CD1c-positive myeloid dendritic cell (primary cell): ENCODE measurements at regions not wholly inside any gene's neighbourhood (a gene's known extent, or its start where the extent isn't known, plus 50 kb on each side); places are given as distances from the start of the nearest gene placed in this dataset.
"Not testable (repeated sequence)": the region's sequence is repeated elsewhere in the genome, so short reads cannot be mapped to it uniquely, and the experiment has no call there.

Experiments
- DNase-seq: peaks from one replicate; pipeline ENCODE4 v3.0.0-alpha.2; 2016; ENCODE audit errors: extremely low spot score

- DNase-seq, result no peak
These were observed 626.1 kb upstream of the SLITRK6 start for GRCh38 chr13:86425170-86425815.

GRCh38 chr13:86426437-86426836 is 627.2 kb upstream of the SLITRK6 start:
- DNase-seq, result no peak

- no peak for DNase-seq
These were observed 630.5 kb upstream of the SLITRK6 start for GRCh38 chr13:86429756-86430155.

GRCh38 chr13:86438034-86438433 is 638.8 kb upstream of the SLITRK6 start:
- no peak for DNase-seq

- no peak for DNase-seq
These were observed 646.0 kb upstream of the SLITRK6 start for GRCh38 chr13:86445206-86445605.

- DNase-seq, result no peak
These were observed 646.5 kb upstream of the SLITRK6 start for GRCh38 chr13:86445672-86446071.

GRCh38 chr13:86446311-86446710 is 647.1 kb upstream of the SLITRK6 start:
- no peak for DNase-seq

- DNase-seq, result no peak
These were observed 648.3 kb upstream of the SLITRK6 start for GRCh38 chr13:86447479-86447878.

GRCh38 chr13:86462011-86462410 is 662.8 kb upstream of the SLITRK6 start:
- no peak for DNase-seq

GRCh38 chr13:86464193-86464592 is 665.0 kb upstream of the SLITRK6 start:
- DNase-seq, result no peak

- no peak for DNase-seq
These were observed 675.8 kb upstream of the SLITRK6 start for GRCh38 chr13:86474971-86475370.

- DNase-seq, result no peak
These were observed 677.4 kb upstream of the SLITRK6 start for GRCh38 chr13:86476656-86477055.

- no peak for DNase-seq
These were observed 687.4 kb upstream of the SLITRK6 start for GRCh38 chr13:86486582-86486981.

GRCh38 chr13:86491121-86491520 is 691.9 kb upstream of the SLITRK6 start:
- DNase-seq, result no peak

GRCh38 chr13:86501931-86502330 is 702.7 kb upstream of the SLITRK6 start:
- not testable (repeated sequence) for DNase-seq

- DNase-seq, result no peak
These were observed 711.6 kb upstream of the SLITRK6 start for GRCh38 chr13:86510792-86511191.

GRCh38 chr13:86541461-86541860 is 742.2 kb upstream of the SLITRK6 start:
- DNase-seq, result no peak

GRCh38 chr13:86554066-86554465 is 754.8 kb upstream of the SLITRK6 start:
- no peak for DNase-seq

GRCh38 chr13:86559901-86560300 is 760.7 kb upstream of the SLITRK6 start:
- DNase-seq, result no peak

- no peak for DNase-seq
These were observed 763.6 kb upstream of the SLITRK6 start for GRCh38 chr13:86562866-86563265.

- DNase-seq, result no peak
These were observed 764.1 kb upstream of the SLITRK6 start for GRCh38 chr13:86563308-86563707.

GRCh38 chr13:86567119-86567518 is 767.9 kb upstream of the SLITRK6 start:
- DNase-seq, result no peak

- DNase-seq, result no peak
These were observed 769.9 kb upstream of the SLITRK6 start for GRCh38 chr13:86569119-86569518.

- DNase-seq, result no peak
These were observed 770.8 kb upstream of the SLITRK6 start for GRCh38 chr13:86569974-86570373.
